Thyroid gland (tissue), 4 donors: ENCODE measurements at regions not wholly inside any gene's neighbourhood (a gene's known extent, or its start where the extent isn't known, plus 50 kb on each side); places are given as distances from the start of the nearest gene placed in this dataset.
"Not testable (repeated sequence)": the region's sequence is repeated elsewhere in the genome, so short reads cannot be mapped to it uniquely, and the experiment has no call there.

Source experiments
- DNase-seq, 2 donors: peaks; one replicate each; pipeline ENCODE4 v3.0.0-alpha.2; 2019
- H3K27ac ChIP-seq, 3 donors: fragments of 200-600 bp; sonication (generic); 1 replicate in 2 of 3; 2 replicates in 1 of 3; pipeline ENCODE4 v1.5.1; 2016 to 2019; ENCODE audit warnings: mild to moderate bottlenecking in 1 of 3, moderate library complexity in 1 of 3
- H3K27me3 ChIP-seq: fragments of 200-600 bp; sonication (generic); one replicate; pipeline ENCODE4 v1.5.1; 2019
- H3K36me3 ChIP-seq, 2 donors: fragments of 200-600 bp; sonication (generic); one replicate each; pipeline ENCODE4 v1.5.1; 2016 to 2019
- H3K4me1 ChIP-seq, 2 donors: fragments of 200-600 bp; sonication (generic); one replicate each; pipeline ENCODE4 v1.5.1; 2017 to 2019
- H3K4me3 ChIP-seq, 3 donors: fragments of 200-600 bp; sonication (generic); replicated peaks in 1 of 3; 1 replicate in 2 of 3; 2 replicates in 1 of 3; pipeline ENCODE4 v1.5.1; 2016; ENCODE audit warnings: mild to moderate bottlenecking in 1 of 3
- H3K9me3 ChIP-seq: fragments of 200-600 bp; sonication (generic); one replicate; pipeline ENCODE4 v1.5.1; 2017
- CTCF ChIP-seq, 6 experiments: fragments of 200-600 bp in 3 of 6; fragments of 450-650 bp in 3 of 6; sonication (generic) in 3 of 6; IDR thresholded peaks; one replicate each; pipeline ENCODE4 v1.5.1; 2016 to 2019; ENCODE audit warnings: antibody characterized with exemption in 6 of 6, mild to moderate bottlenecking in 2 of 6, inconsistent platforms in 1 of 6, moderate library complexity in 1 of 6
- POLR2A ChIP-seq, 2 donors: fragments of 450-650 bp; IDR thresholded peaks; one replicate each; pipeline ENCODE4 v1.6.1; 2017; ENCODE audit warnings: antibody characterized with exemption in 2 of 2, mild to moderate bottlenecking in 2 of 2, moderate library complexity in 1 of 2
- WGBS, 2 donors: methylation state at CpG; one replicate each; pipeline ENCODE4 v1.1.5; 2017; 5-methylcytosine and 5-hydroxymethylcytosine counted together
- intact Hi-C: fragments of 100-400 bp; cut with DNase I; formaldehyde crosslinking; loops from one replicate; pipeline ENCODE4 v1.15.1; 2023

DNA sequence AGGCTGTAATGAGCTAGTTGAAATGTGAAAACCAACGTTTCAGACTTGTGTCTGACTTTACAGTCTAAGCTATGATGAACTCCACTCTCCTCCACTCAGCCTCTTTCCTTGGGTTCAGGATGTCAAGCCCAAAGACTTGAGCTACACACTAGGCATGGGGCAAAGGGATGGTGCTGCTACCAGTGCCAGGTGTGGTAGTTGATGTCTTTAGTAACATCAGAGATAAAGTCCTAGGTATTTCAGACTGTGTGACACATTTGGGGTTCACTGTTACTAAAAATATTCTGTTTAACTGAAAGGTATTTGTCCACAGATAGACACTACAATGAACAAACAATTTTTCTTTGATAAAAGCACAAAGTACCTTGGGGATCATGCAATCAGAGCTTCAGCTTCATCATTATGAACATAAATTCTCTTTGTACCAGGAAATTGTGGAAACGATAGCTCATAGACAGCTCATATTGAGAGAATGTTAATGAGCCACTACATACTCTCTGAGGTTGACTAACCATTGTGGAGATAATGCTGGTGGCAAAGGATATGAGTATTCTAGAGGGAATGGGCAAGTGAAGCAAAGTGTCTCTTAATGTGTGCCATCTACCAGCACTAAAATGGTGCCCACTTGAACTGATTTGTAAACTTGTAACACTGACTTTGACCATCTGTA, 253.7 kb upstream of the THUMPD2 start:
- Histone ChIP-seq H3K4me3 (no peak overlapping the region), H3K9me3 (no peaks in the 10 kb centered on the region), H3K36me3 (no peaks in the 10 kb centered on the region), H3K4me1 (no peaks in the 10 kb centered on the region), H3K27ac (no peak overlapping the region), H3K27me3 (no peaks in the 10 kb centered on the region)
- no peak for DNase-seq
- no peak for TF ChIP-seq POLR2A (IDR thresholded peaks at IDR 0.05)
- TF ChIP-seq CTCF (IDR thresholded peaks at IDR 0.05) = no peak
- WGBS, 2 donors = 67 to 74% methylated on average over 2 of the region's 2 CpGs
- intact Hi-C loops = no loop called here

DNA sequence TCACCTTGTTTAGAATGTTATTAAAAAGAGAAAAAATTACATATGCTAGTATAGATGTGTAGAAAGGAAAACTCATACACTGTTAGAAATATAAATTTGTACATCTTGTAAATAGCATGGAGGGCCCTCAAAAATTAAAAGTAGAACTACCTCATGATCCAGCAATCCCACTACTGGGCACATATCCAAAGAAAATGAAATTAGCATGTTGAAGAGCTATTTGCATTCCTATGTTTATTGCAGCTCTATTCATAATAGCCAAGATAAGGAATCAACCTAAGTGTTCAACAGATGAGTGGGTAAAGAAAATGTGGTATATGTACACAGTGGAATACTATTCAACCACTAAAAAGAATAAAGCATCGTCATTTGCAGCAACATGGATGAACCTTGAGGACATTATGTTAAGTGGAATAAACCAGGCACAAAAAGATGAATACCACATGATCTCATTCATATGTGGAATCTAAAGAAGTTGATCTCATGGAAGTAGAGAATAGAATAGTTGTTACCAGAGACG, 251.5 kb upstream of the THUMPD2 start:
- Histone ChIP-seq H3K27ac (no peak overlapping the region), H3K4me3 (no peak overlapping the region), H3K36me3 (no peaks in the 10 kb centered on the region), H3K4me1 (no peaks in the 10 kb centered on the region), H3K9me3 (no peaks in the 10 kb centered on the region), H3K27me3 (no peaks in the 10 kb centered on the region)
- TF ChIP-seq POLR2A (IDR thresholded peaks at IDR 0.05) = no peak
- TF ChIP-seq CTCF (IDR thresholded peaks at IDR 0.05) = no peak
- DNase-seq = no peak
- intact Hi-C loops = no loop called here
- WGBS, 2 donors = 94 to 96% methylated on average over 2 of the region's 2 CpGs

- H3K4me1 ChIP-seq = no peaks in the 10 kb centered on the region
- no peaks in the 10 kb centered on the region for H3K9me3 ChIP-seq
- no peaks in the 10 kb centered on the region for H3K27me3 ChIP-seq
- H3K27ac ChIP-seq = no peak overlapping the region
- TF ChIP-seq CTCF (IDR thresholded peaks at IDR 0.05) = no peak
- TF ChIP-seq POLR2A (IDR thresholded peaks at IDR 0.05) = no peak
- H3K36me3 ChIP-seq = no peaks in the 10 kb centered on the region
- 86 to 90% methylated on average over 1 of the region's 1 CpG for WGBS, 2 donors
- no peak overlapping the region for H3K4me3 ChIP-seq
- no peak for DNase-seq
- intact Hi-C loops = no loop called here
Observed at GRCh38 chr2:40028792-40029488, 249.9 kb upstream of the THUMPD2 start.

DNA sequence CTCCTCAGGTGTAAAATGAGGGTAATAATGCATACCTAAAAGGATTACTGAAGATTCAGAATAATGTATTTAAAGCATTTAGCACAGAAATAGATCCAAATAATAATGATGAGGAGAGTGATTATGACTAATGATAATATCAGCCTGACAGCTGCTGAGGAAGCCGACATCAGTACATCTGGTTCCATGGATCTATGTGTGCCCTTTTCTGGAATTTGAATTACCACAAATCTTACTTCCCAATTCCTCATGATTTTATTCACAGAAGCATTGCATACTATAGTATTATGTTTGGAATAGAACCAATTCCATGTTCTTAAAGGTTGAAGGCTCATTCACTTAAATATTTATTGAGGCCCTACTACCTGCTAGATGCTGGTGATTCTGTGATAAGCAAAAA, 248.9 kb upstream of the THUMPD2 start:
- Histone ChIP-seq H3K4me1 (no peaks in the 10 kb centered on the region), H3K4me3 (no peak overlapping the region), H3K36me3 (no peaks in the 10 kb centered on the region), H3K27ac (no peak overlapping the region), H3K27me3 (no peaks in the 10 kb centered on the region), H3K9me3 (no peaks in the 10 kb centered on the region)
- intact Hi-C loops = no loop called here
- TF ChIP-seq POLR2A (IDR thresholded peaks at IDR 0.05) = no peak
- no peak for TF ChIP-seq CTCF (IDR thresholded peaks at IDR 0.05)
- no peak for DNase-seq
- WGBS, 2 donors = 90 to 91% methylated on average over 1 of the region's 1 CpG

DNA sequence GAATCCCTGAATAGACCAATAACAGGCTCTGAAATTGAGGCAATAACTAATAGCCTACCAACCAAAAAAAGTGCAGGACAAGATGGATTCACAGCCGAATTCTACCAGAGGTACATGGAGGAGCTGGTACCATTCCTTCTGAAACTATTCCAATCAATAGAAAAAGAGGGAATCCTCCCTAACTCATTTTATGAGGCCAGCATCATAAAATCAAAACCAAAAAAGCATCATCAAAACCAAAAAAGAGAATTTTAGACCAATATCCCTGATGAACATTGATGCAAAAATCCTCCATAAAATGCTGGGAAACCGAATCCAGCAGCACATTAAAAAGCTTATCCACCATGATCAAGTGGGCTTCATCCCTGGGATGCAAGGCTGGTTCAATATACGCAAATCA, 246.2 kb upstream of the THUMPD2 start:
- 65 to 88% methylated on average over 3 of the region's 3 CpGs for WGBS, 2 donors
- H3K27ac ChIP-seq, H3K4me3 ChIP-seq, DNase-seq, H3K27me3 ChIP-seq, H3K36me3 ChIP-seq, H3K9me3 ChIP-seq, H3K4me1 ChIP-seq, intact Hi-C loops: not testable (repeated sequence)
